PFSK-1 (cell line): ENCODE measurements at regions not wholly inside any gene's neighbourhood (a gene's known extent, or its start where the extent isn't known, plus 50 kb on each side); places are given as distances from the start of the nearest gene placed in this dataset.

Source experiments
- POLR2AphosphoS5 ChIP-seq: IDR thresholded peaks from 2 replicates; pipeline ENCODE4 v1.6.1; 2012; ENCODE audit warnings: low read depth, mild to moderate bottlenecking, control low read depth, low read length, moderate library complexity
- SIN3A ChIP-seq: IDR thresholded peaks from 2 replicates; pipeline ENCODE4 v1.6.1; 2012; ENCODE audit warnings: mild to moderate bottlenecking, low read length, moderate library complexity, borderline replicate concordance; ENCODE audit not compliant: insufficient read depth
- TAF1 ChIP-seq: IDR thresholded peaks from 2 replicates; pipeline ENCODE4 v1.6.1; 2012; ENCODE audit warnings: low read length, control low read depth, borderline replicate concordance; ENCODE audit not compliant: insufficient read depth
- TF ChIP-seq, protein P1 (sequence below), 2 experiments: IDR thresholded peaks; 2 replicates each; pipeline versions ENCODE4 v1.6.1 to v1.8.0; 2011 to 2012; ENCODE audit warnings: low read depth in 2 of 2, low read length in 2 of 2, control low read depth in 1 of 2, inconsistent platforms in 1 of 2, mild to moderate bottlenecking in 1 of 2, moderate library complexity in 1 of 2; ENCODE audit not compliant: insufficient read depth in 1 of 2

GRCh38 chr6:11431455-11431937, 106.1 kb upstream of the TMEM170B start:
- TF ChIP-seq SIN3A, result no peak
- no peak for TF ChIP-seq TAF1
- TF ChIP-seq POLR2AphosphoS5, result no peak
- TF ChIP-seq, protein P1, sequence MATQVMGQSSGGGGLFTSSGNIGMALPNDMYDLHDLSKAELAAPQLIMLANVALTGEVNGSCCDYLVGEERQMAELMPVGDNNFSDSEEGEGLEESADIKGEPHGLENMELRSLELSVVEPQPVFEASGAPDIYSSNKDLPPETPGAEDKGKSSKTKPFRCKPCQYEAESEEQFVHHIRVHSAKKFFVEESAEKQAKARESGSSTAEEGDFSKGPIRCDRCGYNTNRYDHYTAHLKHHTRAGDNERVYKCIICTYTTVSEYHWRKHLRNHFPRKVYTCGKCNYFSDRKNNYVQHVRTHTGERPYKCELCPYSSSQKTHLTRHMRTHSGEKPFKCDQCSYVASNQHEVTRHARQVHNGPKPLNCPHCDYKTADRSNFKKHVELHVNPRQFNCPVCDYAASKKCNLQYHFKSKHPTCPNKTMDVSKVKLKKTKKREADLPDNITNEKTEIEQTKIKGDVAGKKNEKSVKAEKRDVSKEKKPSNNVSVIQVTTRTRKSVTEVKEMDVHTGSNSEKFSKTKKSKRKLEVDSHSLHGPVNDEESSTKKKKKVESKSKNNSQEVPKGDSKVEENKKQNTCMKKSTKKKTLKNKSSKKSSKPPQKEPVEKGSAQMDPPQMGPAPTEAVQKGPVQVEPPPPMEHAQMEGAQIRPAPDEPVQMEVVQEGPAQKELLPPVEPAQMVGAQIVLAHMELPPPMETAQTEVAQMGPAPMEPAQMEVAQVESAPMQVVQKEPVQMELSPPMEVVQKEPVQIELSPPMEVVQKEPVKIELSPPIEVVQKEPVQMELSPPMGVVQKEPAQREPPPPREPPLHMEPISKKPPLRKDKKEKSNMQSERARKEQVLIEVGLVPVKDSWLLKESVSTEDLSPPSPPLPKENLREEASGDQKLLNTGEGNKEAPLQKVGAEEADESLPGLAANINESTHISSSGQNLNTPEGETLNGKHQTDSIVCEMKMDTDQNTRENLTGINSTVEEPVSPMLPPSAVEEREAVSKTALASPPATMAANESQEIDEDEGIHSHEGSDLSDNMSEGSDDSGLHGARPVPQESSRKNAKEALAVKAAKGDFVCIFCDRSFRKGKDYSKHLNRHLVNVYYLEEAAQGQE (IDR thresholded peaks at IDR 0.05; ENCODE audit: insufficient read depth in 1 of 2, low read depth in 2 of 2, low read length in 2 of 2), result no peak
